ENCODE measurements at regions not wholly inside any gene's neighbourhood (a gene's known extent, or its start where the extent isn't known, plus 50 kb on each side); places are given as distances from the start of the nearest gene placed in this dataset.

DNA sequence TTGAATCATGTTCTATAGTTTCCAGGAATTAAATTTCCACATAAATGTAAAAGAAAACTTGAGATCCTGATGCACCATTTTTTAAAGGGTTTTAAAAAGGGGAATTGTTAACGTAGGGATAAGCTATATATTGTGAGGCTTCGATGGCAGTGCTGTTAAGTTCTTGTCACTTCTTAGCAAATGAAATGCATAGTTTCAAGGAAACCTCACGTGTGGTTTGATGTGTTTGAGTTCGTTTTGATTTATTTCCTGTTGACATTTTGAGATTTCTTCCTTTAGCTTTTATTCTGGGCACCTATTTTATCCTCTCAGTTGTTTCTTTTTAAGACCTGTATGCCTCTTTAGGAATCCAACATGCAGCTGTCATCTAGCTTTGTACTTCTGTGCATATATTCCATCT lies 301.0 kb downstream of the DOCK8 start:
- no peak for DNase-seq

DNA sequence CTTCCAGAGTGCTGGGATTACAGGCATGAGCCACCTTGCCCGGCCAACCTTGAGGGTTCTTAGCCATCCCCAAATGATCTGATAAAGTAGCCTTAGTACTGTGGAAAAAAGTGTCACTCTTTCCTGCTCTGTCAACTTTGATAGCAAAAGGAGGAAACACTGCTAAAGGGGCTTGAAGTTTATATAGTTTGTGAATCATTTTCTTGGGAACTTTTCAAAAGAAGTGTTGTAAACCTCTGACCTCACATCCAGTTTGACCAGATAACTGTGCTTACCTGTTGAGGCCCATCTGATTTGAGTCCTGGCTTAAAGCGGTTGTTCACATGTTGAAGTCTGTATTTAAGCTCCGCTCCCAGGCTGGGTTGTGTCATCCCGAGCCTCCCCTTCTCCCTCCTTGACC lies 303.3 kb downstream of the DOCK8 start:
- DNase-seq, result no peak

DNA sequence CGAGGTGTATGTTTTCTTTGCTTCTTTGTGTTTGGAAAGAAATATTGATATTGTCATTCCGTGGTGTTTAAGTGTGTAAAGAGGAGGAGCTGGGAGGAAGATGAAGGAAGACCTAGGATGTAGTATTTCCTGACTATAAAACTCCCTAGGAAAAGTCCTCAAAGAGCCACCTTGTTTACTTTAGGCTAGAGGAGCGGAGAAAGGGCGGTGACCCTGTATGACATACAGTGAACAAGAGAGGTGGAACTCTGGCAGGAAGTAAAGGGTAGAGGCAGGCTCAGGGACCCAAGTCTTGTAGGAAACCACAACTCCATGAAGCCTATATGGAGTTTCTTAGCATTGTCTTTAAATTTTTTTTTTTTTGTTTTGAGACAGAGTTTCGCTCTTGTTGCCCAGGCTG lies 303.9 kb downstream of the DOCK8 start:
- DNase-seq, result no peak

DNA sequence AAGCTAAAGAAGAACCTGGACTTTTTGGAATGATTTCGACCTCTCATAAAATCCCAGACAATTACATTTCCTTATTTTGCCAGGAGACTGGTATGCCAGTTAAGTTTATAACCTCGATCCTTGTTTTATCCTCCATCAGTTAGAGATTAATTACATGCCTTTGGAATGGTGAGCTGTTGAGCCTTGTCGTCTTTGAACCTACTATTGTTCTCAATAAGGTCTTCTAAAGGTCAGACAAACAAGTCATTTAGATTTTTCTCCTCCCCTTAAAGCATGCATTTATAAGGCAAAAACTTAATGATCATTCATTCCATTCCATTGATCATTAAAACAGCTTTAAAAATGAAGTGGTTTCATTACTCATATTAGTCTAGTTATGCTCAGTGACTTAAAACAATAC lies 304.9 kb downstream of the DOCK8 start:
- DNase-seq, result no peak

DNA sequence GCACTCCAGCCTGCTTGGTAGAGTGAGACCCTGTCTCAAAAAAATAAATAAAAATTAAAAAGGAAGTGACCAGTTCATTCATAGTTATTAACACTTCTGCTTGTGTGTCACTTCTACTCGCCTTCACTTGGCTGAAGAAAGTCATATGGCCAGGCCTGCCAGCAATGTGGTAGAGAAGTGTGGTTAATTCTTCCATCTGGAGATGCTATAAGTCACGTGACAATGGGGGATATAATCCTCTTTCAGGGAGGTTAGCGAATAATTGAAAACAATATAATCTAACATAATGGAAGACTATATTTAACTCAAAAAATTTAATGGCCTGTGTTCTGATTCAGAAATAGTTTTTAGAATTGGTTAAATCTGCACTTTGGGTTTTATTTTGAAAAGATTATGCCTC lies 305.6 kb downstream of the DOCK8 start:
- DNase-seq, result no peak

DNA sequence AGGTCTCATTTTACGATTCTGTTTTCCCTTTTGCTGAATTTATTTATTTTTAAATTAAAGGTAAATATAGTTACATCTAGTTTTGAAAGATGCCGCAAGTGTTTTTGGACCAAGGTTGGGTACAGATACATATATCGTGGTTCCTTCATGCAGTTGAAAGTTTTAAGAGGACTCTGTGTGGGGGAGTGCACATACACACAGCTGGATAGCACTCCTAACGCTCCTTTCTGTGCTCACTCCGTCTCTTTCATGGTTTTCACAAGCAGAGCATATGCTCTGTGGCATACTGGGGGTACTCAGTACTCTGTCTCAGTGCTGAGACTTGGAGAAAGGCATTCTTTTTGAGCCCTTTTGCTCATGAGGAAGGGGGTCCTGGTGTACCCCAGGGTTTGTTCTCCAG lies 307.5 kb downstream of the DOCK8 start:
- DNase-seq, result no peak

DNA sequence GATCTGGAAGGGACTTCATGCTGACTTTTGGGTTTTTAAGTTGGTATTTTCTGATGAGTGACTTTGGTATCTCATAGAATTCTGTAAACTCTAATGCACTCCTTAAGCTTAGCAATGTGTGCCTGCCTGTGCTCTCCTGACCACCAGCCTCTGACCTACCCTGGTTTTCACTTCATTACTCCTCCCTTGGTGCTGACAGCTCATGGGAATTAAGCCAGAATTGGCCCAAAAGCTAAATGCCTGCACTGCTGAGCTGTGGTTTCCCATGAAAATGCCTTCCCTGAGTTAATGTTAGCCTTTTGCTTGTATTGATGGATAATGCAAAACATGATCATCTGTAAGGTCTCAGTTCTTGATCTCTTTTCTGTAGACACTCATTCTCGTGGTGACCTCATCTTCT lies 308.0 kb downstream of the DOCK8 start:
- no peak for DNase-seq

DNA sequence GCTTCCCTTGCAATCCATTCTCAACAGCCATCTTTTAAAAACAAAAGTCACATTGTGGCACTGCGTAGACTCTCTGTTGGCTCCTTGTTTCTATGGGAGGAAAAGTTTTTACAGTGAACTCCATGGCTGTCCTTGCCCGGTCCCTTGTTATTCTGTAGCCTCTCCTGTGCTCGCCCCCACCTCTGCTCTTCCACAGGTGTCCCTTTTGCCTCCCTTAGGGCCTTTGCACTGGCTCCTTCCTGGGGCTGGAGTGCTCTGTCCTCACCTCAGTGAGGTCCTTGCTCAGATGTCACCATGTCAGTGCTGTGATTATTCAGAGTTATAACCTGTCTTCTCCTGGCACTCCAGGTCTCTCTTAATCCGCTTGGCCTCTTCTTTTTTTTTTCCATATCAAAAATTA lies 308.8 kb downstream of the DOCK8 start:
- no peak for DNase-seq

DNA sequence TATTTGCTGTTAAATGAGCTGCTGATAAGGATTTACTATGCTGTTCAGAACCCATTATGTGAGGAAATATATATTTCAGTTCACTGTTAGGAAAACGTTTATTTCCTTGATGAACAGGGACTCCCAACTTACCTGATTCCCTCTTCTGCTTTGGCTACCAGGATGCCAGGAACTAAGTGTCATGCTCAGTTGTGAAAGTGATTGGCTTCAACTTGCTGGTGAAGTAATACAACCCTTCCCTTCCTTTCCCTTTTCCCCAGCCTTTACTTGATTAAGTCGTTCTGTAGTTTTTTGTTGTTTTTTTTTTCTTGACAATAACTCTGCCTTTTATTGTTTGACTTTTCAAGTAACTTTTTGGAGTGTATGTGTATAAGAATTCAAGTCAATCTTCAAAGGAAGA lies 309.3 kb downstream of the DOCK8 start:
- no peak for DNase-seq

DNA sequence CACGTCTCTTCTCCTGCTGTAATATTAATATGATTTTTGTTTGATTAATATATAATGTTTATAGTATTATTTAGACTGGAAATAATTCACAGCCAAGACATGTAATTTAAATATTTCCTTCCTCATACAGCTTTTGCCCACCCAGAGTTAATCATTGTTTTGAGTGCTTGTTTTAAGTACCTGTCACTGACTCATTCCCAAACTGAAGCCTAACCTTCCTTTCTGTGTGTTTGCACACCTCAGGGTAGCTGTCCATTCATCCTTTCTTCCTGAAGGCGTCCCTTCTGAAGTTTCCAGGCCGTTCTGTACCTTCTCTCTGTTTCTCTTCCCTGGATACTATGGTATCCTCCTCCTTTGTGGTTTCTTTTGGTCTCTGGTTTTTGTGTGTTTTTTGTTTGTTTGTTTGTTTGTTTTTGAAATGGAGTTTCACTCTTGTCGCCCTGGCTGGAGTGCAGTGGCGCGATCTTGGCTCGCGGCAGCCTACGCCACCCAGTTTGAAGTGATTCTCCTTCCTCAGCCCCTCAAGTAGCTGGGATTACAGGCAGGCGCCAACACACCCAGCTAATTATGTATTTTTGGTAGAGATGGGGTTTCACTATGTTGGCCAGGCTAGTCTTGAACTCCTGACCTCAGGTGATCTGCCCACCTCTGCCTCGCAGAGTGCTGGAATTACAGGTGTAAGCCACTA lies 312.4 kb downstream of the DOCK8 start:
- no peak for DNase-seq

DNA sequence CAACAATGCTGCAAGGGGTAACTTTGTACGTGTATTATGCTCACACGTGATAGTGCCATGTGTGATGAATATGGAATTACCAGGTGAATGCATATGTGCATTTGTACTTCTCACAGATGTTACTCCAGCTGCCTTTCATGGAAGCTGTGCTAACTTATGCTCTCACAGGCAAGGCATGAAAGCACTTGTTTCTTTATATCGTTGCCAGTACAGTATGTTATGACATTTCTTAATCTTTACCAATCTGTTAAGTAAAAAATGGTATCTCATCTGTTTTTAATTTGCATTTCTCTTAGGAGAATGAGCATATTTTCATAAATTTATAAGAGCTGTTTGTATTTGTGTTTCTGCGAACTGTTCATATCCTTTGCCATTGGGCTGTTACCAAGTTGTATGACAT lies 311.8 kb upstream of the DMRT1 start:
- DNase-seq, result no peak

DNA sequence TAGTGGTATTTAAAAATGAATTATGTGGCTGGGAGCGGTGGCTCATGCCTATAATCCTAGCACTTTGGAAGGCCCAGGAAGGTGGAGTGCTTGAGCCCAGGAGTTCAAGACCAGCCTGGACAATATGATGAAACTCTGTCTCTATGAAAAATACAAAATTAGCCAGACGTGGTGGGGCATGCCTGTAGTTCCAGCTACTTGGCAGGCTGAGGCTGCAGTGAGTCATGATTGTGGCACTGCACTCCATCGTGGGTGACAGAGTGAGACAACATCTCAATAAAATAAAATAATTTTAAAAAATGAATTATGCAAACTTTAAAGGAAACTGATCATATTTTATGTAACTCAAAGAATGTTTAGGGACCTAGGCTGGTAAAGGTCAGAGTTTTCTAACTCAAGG lies 310.8 kb upstream of the DMRT1 start:
- no peak for DNase-seq

DNA sequence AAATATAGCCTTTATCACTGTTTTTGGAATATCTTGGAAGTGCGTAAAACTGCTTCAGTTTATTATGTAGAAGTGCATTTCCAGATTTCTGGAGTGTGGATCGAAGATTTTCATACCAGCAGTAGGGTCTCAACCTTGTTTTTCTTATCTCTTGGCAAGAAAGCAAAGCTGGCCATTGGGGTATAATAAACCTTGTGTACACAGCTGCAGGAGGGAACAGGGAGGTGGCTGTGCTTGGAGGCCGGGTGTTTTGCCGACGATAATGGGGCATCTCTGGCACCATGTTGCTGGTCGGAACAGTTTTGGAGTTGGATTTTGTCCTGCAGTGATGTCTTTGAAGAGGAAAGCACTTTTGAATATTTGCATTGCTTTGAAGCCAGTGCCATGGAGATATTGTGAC lies 308.8 kb upstream of the DMRT1 start:
- DNase-seq, result no peak

DNA sequence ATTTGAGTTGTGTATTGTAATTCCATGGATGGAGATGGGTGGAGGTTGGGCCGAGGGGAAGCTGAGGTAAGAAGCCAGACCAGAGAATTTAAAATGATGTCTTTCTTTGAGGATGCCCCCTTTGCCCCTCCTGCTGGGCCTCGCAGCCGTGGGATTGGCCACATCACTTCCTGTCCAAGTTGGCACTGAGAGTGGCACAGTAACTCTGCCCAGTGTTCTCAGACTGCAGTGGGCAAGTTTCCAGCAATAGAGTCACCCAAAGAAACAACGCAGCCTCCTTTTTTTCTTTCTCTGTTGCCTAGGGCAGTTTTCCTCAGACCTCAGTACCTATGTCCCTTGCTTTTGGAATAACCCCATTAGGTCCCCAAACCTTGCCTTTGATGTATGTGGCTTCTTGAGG lies 306.6 kb upstream of the DMRT1 start:
- DNase-seq, result no peak

DNA sequence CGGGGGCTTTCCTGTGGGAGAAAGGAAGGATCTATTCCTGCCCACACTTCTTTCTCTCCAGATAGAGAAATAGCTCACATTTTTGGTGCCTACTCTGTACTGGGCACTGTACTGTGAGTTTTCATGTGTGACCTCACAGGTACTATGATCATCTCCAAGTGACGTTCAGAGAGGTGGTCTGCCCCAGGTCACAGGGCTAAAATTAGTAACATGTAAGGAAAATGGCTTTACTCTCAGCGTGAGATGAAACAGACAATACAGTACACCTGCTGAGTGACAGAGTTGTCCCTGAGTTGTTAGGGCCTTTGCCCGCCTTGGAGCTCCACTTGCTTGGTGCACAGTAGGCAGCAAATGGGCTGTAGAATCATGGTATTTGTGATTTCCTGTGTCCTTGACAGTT lies 306.1 kb upstream of the DMRT1 start:
- DNase-seq, result no peak

DNA sequence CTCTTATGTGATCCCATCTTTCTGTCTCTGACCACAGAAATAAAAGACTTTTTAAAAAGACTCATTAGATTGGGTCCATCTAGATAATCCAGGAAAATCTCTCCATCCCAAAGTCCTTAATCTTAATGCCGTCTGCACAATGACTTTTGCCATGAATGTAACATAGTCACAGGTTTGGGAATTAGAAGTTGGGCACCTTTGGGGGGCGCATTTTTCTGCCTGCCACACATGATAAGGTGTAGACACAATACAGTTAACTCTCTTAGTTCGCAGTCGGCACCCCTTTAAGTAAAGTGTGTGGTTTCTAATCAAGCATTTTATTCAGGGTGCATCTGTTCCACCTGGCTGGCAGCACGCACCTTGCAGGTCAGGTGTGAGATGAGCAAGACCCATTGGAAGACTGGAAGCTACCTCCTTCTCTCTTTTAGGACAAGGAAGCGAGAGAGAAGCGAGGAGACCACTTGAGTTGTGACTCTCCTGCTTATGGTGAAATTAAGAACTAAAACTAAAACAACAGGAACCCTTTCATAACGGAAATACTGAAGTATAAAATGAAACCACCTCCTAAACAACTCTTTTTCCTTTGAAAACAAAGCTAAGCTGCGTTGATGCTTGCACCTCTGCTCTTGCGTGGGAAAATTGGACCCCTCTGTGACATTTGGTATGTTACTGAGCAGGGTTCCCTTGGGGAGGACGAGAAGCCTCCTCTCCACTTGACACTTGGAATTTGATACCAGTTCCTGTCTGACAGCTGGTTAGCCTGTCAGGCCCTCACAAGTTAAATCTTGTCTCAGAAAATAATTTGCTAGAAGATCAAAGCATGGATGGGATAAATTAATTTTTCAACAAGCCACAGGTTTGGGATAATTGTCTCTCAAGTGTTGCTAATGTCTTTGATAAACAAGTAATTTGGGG lies 304.6 kb upstream of the DMRT1 start:
- DNase-seq, result no peak

DNA sequence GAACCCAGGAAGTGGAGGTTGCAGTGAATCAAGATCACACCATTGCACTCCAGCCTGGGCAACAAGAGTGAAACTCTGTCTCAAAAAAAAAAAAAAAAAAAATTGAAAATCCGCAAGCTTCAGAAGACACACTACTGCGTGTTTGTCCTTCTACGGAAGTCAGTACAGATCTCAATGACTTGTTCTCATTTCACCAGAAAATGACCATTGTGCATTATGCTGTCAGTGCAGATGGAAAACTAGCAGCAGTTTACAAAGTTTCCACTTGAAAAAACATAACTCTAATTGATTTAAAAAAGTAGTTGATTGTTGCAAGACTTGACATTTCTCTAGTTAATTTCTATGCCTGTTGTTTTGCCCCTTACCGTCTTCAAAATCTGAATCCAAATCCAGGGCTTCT lies 298.0 kb upstream of the DMRT1 start:
- no peak for DNase-seq

DNA sequence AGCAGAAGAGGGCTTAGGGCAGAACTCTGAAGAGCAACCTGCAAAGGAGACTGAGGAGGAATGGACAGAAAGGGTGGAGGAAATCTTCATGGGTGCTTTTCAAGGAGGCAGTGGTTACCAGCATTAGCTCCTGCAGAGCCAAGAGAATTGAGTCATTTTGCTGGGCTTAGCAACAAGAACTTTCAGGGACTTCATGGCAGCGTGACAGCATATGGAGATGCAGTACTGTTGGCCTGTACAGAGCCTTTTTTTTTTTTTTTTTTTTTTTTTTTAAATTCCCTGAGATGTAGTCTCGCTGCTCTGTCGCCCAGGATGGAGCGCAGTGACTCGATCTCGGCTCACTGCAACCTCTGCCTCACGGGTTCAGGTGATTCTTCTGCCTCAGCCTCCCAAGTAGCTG lies 296.0 kb upstream of the DMRT1 start:
- no peak for DNase-seq

DNA sequence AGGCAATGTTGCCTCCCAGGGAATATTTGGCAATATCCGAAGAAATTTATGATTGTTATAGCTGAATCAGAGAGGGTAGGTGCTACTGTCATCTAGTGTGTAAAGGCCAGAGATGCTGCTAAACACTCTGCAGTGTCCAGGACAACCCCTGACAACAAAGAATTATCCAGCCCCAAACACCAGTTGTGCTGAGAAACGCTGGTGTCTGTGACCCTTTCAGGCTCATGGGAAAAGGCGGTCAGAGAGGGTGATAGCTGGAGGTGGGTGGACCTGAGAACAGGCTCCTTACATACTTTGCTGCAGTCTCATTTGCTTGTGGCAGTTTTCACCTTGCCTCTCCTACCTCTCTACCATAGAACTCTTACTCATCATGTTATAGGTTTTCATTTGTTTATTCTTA lies 295.3 kb upstream of the DMRT1 start:
- no peak for DNase-seq

DNA sequence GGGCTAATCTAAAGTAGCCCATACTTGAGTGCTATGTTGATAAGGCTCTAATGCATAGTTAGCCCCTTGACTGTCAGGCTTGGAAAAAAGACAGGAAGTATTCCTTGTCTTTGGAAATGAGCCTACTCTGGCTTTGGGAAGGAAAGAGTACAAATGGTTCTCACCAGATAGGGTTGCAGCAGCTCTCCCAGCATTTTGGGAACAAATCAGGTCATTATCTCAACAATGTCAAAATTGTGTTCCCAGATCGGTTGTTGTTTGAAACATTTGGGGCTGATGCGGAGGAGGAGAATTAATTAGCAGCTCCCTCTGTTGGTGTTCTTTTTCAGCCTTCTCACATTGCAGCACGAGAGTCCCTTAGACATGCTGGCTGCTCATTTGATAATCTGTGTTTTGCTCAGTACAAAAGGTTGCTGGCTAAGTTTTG lies 294.7 kb upstream of the DMRT1 start:
- no peak for DNase-seq

DNA sequence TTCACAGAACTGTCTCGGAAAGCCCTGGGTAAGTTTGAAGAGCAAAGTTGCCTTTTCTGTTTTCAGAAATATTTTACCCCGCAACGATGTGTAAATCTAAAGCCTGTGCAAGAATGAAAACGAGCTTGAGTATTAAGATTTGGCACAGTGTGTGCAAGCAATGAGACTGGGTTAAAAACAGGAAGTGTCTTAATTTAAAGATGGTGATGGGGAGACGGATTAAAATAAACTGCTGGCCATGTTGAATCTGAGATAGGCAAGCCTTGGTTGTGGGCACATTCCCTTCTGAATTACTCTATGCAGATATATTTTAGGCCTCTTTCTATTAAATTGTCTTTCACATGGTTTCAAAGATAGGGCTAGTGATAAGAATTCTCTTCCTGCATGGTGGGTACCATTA lies 294.2 kb upstream of the DMRT1 start:
- no peak for DNase-seq

DNA sequence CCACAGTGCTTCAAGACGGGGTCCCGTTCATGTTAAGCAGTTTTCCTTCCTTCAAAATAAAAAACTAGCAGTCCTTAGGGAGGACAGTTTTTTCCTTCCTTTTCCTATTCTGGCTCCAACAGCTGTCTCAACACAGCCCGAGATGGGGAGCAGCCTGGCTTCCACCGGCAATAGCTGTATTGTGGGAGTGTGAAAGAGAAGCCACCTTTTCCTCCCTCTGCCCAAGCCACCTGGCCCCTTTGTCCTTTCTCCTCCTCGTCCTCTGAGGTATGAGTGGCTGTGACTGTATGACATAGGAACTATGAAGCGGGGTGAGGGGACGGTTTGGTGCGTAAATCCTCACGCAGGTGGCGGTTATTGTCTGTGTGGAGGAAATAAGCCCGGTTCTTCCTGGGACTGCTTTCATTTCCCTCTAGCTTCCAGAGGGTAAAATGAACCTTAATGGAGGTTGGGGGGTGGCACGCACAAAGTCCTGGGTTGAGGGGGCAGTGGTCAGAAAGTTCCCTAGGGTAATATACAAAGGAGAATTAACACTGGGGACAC lies 292.0 kb upstream of the DMRT1 start:
- DNase-seq, result no peak

DNA sequence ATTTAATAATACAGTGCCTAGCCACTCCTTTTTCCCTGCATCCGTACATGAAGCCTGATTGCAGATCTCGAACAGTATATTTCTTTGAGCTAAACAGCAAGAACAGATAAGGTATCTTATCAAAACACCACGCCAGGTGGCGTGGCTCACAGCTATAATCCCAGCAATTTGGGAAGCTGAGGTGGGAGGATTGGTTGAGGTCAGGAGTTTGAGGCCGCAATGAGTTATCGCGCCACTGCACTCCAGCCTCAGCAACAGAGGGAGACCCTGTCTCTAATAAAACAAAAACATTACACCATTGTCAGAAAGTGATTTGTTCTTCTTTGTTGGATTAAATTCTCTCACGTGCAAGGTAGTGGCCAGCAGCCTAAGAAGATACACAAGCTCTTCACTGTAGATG lies 291.2 kb upstream of the DMRT1 start:
- DNase-seq, result no peak

Measured in T1000 (cell line).